ENCODE measurements at regions not wholly inside any gene's neighbourhood (a gene's known extent, or its start where the extent isn't known, plus 50 kb on each side); places are given as distances from the start of the nearest gene placed in this dataset.

DNA sequence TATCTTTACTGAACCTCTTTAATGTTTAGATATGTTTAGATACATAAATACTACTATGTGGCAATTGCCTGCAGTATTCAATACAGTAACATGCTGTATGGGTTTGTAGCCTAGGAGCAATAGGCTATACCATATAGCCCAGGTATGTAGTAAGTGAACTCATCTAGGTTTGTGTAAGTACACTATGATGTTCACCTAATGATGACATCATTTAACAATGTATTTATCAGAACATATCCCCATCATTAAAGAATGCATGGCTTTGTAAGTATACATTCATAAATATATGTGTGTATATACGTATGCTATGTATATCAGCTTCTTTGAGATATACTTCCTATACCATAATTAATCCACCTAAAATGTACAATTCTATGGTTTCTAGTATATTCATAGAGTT is 631.2 kb upstream of the MAN1A1 start:
- TF ChIP-seq, protein P1, sequence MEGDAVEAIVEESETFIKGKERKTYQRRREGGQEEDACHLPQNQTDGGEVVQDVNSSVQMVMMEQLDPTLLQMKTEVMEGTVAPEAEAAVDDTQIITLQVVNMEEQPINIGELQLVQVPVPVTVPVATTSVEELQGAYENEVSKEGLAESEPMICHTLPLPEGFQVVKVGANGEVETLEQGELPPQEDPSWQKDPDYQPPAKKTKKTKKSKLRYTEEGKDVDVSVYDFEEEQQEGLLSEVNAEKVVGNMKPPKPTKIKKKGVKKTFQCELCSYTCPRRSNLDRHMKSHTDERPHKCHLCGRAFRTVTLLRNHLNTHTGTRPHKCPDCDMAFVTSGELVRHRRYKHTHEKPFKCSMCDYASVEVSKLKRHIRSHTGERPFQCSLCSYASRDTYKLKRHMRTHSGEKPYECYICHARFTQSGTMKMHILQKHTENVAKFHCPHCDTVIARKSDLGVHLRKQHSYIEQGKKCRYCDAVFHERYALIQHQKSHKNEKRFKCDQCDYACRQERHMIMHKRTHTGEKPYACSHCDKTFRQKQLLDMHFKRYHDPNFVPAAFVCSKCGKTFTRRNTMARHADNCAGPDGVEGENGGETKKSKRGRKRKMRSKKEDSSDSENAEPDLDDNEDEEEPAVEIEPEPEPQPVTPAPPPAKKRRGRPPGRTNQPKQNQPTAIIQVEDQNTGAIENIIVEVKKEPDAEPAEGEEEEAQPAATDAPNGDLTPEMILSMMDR (IDR thresholded peaks at IDR 0.05), result no peak
- no peak for TF ChIP-seq POLR2A (IDR thresholded peaks at IDR 0.05)

All from lower leg skin (tissue), 3 donors.